NCI-H526 (cell line): ENCODE measurements at regions not wholly inside any gene's neighbourhood (a gene's known extent, or its start where the extent isn't known, plus 50 kb on each side); places are given as distances from the start of the nearest gene placed in this dataset.

ENCODE experiments used
- DNase-seq, 2 experiments: peaks; one replicate each; lab custom pipeline; 2025; lab: John Stamatoyannopoulos, UW

DNA sequence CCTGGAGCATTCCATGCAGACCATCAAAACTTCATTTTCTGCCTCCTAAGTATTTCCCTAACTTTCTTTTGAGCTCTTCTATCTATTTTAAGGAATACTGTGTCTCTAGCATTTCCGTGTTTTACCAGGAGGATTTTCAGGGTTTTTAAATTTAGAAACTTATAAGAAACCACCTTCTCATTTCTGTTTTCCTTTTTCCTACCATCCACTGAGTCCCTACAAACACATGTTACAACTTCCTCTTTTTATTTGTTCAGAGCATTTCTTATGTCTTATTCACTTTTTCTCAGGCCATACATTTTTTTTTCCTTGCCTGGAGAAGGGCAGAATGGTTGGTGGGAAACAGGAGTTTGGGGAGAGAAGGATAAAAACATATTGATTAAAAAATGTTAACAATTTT lies 130.0 kb upstream of the BMP5 start:
- no peak for DNase-seq

DNA sequence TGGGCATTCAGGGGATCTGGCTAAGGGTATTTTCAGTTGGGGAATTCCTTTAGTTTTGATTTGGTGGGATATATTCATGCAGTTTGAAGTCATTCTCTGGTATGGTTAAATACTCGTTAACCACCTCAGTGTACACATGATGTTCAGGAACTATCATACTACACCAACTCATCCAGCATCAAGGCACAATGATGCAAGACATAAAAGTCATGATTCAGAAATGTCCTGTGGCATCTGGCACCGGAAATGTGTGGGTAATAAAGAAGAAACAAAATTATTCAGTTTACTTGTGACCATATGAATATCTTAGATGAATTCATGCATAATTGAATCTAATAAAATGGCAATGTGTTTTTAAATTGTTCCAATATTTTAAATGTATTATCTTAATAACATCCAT lies 129.0 kb upstream of the BMP5 start:
- DNase-seq, result no peak

DNA sequence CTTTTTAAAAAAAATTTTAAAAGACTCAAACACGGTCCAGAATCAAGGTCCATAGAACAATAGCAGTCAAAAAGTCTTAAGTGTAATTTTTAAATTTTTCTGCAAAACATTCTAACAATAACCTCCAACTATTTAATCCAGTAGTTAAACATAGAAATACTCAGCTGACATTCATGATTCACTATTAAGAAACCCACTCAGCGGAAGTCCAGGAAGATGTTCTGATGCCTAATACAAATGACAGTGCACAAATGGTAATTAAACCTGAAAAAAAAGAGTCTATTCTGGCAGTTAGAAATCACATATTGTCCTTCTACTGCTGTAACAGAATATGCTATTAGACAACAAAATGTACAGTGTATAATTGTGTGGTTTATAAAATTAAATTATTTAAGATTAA lies 128.2 kb upstream of the BMP5 start:
- no peak for DNase-seq

DNA sequence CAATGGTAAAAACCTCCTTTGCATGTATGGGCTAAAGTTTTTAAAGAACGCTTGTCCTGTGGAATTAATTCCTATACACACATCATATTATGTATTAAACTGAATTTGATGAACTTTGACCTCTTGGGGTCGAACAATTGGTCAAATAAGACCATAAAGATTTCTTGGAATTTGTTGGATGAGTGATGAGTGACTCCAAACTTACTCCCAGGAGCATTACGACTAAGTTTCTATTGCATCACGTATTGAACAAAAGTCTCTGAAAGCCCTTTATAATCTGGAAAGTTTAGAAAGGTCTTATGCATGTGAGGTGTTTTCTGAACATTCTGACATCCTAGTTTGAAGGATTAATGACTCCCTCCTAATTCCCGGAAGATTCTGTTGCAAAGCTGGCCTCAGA lies 126.9 kb upstream of the BMP5 start:
- no peak for DNase-seq

DNA sequence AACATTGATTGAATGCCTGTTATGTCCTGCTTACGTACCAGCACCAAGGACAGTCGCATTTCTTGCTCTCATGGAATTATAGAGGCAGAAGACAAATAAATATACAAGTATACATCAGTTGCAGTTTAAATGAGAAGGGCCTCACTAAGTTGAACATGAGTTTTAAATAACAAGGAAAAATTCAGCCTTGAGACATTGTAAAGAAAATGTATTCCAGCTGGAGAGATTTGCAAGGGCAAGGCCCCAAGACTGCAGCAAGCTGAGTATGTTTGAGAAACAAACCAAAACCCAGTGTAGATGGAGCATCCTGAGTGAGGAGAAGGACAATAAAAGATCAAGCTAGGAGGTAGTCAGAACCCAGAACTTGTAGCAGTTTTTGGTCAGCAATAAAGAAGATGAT lies 123.2 kb upstream of the BMP5 start:
- DNase-seq, result no peak

DNA sequence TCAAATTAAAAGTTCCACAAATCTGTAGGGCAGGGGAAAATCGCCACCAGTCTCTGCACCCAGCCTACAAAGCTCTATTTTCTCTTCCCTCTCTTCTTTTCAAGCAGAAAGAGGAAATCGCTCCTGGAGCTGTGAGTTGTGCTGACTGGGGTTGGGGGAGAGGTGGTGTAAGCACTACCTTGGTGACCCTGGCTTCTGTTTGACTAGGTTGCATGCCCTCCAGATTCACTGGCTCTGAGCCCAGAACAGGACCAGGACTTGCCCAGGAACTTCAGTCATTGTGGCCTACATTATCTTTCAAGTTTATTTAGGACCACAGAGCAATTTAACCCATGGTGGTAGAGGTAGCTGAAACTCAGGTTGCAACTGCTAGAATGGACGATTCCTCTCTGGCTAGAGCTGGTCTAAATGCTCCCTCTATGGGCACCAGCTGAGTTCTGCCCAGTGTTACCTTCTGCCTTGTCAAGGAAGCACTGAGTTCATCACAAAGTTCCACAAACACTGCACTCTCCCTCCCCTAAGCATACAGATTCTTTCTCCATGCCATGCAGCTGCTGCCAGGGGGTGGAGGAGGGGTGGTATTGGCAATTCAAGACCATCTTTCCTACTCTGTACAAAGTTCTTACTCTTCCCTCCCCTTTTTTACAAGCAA lies 122.0 kb upstream of the BMP5 start:
- no peak for DNase-seq

DNA sequence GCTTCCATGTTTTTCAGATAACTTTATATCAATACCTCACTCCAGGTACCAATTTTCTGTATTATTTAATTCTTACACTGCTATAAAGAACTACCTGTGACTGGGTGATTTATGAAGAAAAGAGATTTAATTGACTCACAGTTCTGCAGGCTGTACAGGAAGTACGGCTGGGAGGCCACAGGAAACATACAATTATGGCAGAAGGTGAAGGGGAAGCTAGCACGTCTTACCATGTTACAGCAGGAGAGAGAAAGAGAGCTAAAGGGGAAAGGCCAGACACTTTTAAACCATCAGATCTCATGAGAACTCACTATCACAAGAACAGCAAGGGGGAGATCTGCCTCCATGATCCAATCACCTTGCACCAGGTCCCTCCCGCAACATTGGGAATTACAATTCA lies 119.1 kb upstream of the BMP5 start:
- no peak for DNase-seq

DNA sequence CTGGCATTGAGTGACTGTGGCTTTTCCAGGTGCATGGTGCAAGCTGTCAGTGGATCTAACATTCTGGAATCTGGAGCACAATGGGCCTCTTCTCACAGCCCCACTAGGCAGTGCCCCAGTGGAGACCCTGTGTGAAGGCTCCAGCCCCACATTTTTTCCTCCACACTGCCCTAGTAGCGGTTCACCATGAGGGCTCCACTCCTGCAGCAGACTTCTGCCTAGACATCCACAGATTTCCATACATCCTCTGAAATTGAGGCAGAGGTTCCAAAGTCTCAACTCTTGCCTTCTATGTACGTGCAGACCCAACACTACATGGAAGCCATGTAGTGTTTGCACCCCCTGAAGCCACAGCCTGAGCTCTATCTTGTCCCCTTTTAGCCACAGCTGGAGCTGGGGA lies 118.0 kb upstream of the BMP5 start:
- DNase-seq, result no peak

DNA sequence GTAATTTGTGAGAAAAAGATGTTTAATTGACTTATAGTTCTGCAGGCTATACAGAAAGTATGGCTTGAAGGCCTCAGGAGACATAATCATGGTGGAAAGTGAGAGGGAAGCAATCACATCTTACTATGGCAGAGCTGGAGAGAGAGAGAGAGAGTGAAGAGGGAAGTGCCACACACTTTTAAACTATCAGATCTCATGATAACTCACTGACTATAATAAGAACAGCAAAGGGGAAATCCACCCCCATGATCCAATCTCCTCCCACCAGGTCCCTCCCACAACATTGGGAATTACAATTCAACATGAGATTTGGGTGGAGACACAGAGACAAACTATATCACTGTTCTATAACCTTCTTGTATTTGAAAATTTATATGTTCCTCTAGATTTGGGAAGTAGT lies 117.2 kb upstream of the BMP5 start:
- DNase-seq, result no peak

DNA sequence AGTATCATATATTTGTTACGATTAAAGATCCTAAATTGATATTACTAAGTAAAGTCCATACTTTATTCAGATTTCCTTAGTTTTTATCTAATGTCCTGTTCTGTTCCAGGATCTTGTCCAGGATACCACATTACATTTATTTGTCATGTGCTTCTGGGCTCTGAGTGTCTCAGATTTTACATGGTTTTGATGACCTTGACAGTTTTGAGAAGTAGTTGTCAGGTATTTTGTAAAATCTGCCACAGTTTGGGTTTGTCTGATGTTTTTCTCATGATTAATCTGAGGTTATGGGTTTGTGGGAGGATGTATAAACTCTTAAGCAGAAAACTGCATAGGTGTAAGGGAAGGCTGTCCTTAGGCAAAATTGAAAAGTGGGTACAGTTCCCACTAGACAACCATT lies 109.9 kb upstream of the BMP5 start:
- no peak for DNase-seq

DNA sequence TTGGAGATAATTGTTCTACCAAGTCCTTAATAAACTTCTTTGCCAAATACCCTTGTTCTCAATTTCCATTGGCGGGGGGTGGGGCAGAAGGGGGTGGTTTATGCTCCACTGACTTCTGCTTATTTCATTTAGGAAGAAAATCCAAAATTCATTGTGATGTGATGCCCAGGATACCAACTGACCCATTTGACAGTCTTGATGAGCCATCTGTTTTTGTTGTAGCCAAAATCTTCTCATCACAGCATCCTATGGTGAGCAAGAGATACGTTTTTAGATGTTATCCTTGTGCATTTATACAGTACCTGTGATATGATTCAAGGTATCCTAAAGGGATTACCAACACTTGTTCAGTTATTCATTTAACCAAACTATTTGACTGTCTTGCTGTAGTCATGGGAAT lies 108.5 kb upstream of the BMP5 start:
- no peak for DNase-seq

DNA sequence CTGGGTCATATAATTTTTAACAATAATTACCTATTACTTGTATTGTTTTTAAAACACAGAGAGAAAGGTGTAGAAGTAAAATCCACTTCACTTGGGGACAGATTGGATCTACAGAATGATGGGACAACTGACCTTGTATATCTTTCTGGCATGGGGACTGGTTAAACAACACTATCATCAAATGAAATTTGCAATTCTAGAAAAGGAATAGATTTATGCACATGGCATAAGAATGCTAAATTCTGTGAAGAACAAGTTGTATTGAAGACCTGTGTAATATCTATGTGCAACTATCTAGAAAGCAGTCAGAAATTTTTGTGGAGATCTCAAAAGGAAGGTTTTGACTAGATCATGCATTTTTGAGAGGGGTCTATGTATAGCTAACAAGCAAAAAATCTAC lies 106.3 kb upstream of the BMP5 start:
- DNase-seq, result no peak

DNA sequence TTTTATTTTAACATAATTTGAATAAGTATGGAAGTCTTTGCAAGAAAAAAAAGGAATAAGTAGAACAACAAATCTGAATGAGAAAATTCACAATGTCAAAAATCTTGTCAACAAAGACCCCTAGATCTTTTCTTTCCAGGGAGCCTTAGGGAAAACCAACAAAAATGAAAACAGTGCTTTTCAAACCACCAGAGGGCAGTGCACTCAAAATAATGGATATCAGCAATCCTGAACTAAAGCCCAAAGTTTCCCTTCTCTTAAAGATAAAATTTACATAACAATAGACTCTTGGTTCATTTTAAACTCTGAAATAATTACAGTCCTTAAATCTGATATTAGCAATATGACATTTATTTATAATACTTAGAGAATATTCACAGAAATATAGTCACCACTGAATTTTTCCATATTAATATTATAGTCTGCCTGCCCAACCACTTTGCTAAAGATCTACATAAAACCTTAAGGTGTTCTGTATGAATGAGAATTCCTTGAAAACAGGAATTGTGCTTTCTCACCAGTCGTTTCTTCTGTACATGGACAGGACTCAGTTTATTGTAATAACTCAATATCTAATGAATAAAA lies 105.3 kb upstream of the BMP5 start:
- peak in 1 of 2 experiments; percentile 54 for DNase-seq

DNA sequence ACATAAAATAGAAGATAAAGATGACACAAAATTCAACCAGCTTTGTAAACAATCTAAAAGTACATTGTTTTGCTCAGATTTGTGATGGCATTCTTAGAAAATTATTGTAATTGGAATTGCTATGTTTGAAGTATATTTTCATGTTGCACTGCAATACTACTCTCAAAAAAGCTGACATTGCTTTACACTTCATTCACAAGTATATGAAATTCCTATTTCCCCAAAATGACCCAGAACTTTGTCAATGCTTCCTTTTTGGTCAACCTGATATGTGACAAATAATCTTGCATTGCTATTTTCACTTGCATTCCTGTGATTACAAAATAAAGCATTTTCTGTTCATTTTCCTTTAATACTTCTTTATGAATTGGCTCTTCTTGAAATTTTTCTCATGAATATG lies 104.1 kb upstream of the BMP5 start:
- no peak for DNase-seq

DNA sequence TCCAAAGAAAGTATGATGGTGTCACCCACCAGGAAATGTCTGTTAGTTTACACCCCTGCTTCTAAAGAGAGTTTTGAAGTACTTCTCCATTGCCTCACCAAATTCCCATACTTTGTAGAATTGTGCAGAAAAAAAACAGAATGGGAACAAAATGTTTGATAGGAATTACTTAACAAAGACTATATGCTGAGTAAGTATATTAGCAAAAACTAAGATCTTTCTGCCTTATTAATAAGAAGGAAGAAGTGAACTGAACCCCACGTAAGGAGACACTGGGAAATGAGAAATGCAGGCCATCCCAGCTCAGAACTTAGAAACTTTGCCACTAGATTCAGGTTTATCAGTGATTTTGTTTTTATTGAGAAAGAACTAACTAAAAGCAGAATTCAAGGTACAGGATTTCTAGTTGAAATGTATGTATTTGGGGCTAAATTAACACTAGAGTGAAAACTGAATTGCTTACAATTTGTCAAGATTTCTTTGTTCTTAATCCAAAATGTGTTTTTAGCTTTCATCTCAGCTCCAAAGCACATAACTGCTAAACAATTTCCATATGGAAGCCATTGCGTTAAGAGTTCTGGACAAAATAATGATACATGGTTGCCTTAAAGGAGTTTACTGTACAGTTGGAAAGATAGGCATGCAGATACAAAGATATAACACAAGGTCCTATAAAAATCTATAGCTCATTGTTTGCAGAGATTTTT lies 102.7 kb upstream of the BMP5 start:
- no peak for DNase-seq

DNA sequence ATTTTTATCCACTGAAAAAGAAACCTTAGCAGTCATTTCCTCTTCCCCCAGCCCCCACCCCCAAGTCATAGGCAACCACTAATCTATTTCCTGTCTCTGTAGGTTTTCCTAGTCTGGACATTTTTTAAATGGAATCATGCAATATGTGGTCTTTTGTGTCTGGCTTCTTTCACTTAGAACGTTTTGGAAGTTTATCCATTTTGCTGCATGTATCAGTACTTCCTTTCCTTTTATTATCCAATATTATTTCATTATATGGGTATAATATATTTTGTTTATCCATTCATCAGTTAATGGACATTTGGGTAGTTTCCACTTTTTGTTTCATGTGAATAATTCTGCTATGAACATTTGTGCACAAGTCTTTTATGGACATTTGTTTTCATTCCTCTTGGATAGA lies 99.3 kb upstream of the BMP5 start:
- no peak for DNase-seq

DNA sequence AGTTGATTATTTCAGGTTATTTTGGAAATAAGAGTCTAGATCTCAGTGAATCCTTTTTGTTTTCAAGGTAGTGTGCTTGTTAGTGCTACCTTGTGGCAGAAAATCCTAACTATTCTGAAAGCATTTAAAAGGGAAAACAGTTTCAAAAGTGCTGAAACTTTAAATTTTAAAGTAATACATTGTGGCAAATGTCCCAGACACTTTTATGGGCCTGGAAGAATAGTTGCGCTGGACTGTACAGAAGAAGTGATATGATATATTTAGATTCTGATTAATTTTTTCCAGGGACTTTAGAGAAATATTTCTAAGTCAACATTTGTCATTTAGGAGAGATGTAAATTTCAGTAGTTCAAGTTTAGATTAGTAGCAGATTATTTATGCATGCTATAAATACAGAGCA lies 96.7 kb upstream of the BMP5 start:
- no peak for DNase-seq

DNA sequence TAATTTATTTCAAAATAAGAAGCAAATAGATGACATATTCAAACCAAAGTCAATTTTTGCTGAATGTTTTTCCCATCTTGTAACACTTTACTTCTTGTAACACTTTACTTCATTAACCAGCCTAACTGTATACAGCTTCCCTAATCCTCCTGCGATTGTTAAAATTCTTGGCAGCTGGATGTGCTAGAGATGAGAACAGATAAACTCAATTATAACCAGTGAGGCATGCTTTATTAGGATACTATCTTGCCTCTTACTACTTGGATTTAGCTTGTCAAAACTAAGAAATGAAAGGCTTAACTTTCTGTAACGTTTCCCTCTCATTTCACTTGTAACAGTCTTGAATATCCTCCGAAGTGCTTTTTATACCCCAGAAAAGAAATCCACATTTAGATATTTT lies 94.1 kb upstream of the BMP5 start:
- DNase-seq, result no peak

DNA sequence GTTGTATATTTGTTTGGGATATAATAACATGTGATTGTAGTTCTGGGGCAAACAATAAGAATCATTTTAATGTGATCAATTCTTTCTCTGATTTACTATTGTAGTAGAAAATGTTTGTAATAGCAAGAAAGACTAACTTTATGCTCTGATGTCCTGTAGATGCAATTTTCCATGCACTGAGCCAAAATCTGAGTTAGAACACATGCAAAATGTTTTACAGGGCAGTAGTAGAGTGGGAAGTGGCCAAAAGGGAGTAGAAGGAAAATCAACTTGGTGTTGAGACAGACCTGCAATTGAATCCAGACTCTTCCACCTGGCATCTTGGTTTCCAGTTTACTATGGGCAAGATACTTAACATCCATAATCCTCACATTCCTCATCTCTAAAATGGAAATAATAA lies 93.5 kb upstream of the BMP5 start:
- DNase-seq, result no peak

DNA sequence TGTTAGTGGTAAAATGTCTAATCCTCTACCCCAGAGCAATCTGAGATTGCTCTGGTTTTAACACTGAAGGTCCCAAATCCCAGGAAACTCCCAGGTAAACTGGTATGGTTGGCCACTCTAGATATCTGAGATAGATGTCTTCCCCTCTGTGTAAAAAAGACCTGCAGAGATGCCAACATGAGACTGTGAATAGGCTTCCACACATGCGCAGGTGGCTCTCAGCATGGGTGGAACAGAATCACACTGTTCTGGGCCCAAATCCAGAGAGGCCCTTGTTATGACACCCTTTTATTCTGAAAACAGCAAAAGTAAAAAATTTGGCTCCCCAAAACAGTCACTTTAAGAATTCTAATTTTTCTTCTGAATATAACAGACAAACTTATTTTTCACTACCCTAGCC lies 88.7 kb upstream of the BMP5 start:
- DNase-seq, result no peak

DNA sequence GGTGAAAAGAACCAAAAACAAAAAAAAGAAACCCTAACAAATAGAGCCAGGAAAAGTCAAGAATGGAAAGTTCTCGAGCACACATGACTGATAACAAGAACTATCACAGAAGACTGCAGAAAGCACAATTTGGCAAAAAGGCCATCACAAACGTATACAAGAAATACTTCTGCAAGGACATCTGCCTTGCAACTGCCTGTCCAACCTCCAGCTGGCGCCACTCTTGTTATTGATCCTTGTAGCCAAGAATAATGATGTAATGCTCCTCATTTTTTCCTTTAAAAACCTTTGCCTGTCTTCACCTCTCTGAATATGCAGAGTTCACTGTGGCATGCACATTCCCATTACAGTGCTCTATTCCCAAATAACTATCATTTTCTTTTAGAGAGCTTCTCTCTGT lies 87.9 kb upstream of the BMP5 start:
- DNase-seq, result peak in 1 of 2 experiments; percentile 5

DNA sequence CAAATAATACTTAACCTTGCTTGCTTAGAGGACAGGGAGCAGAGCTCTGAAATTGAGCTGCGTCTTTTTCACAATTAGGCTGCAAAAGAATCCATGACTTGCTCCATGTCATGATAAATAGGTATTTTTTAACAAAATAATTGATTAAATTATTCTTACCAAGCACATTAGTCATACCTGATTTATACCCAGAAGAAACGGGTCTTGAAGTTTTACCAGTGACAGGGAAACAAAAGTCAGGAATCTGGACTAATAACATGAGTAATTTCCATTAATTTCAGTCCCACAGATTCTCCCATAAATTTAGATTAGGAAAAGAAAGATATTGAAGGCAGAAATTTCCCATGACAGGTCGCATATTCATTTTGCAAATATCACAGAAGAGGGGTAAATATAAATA lies 85.0 kb upstream of the BMP5 start:
- DNase-seq, result no peak

DNA sequence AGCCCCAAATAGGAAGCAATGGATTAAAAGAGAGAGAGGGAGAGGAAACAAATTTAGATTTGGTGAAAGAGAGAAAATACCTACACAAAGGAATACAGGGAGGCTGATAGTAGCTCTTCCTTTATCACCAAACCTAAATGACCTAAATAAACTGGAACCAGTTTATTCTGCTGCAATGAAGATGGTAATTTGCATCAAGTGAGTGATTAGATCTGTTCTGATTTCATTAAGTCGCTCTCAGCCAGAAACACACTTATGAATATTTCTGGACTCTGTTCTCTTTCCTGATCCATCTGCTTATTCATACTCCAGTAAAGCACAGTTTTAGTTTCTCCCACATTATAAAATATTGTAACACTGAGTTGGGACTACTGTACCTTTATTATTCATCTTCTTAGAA lies 83.4 kb upstream of the BMP5 start:
- DNase-seq, result peak; percentile 3 to 13

DNA sequence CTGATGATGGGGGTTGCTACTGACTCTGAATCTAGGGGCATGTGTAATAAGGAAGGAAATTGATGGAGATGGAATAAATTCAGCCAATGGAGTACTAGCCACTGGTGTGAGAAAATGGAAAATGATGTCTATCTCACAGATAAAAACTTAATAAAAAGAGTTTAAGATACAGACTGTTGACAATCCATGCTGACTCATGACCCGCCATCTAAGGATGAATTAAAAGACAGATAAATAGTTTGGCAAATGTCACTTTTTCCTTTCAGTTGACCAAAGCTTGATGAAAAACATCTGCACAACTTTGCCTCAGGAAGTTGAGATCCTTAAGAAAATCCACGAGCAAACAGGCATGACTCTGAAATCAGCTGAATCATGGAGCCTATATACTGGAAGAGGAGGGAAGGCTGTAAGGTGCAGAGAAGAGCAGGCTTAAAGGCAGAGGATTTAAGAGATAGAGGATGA lies 82.6 kb upstream of the BMP5 start:
- DNase-seq, result no peak
